ENCODE measurements at regions not wholly inside any gene's neighbourhood (a gene's known extent, or its start where the extent isn't known, plus 50 kb on each side); places are given as distances from the start of the nearest gene placed in this dataset.

DNA sequence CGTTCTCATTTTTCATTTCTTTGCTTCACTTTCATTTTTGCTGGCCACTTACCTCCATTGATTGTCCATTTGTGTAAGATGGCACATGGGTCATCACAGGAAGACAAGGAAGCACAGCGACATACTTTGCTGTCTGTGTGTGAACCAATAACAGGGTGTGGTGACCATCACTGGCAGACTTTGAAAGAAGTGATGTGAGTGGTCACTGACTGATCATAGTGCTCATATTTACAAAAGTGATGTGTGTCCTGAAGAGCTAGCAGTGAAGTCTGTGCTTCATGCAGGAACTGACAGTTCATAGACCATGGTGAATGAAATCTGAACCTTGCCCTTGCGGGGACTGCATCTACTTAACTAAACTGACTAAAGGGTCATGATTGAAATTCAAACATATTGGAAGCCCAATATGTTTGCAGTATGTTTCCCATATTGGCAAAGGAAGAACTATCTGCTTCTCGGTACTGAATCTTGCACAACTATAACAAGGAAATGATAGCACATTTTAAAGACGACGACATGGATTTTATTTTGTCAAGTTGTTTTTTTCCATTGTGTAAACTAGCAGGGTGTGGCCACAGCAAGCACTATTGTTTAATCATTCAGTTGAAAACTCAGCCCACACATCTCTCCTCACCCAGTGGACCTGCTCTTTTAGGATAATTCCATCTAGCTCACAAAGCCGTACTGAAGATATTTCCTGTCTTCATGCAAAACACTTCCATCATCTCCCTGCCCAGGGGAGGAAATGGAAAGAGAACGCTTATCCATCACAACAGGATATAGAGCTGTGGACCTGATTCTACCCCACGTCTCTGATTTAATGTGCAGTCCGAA lies 232.0 kb upstream of the ANKRD55 start:
- no peak for TF ChIP-seq POLR2AphosphoS5 (IDR thresholded peaks at IDR 0.05; ENCODE audit: low read depth)
- TF ChIP-seq SPI1 (IDR thresholded peaks at IDR 0.05; ENCODE audit: borderline replicate concordance, low read depth) = no peak
- no peak for TF ChIP-seq GABPA (IDR thresholded peaks at IDR 0.05; ENCODE audit: low read depth)
- no peak for TF ChIP-seq CTCF (IDR thresholded peaks at IDR 0.05; ENCODE audit: insufficient read depth, low read length)
- TF ChIP-seq, protein P1, sequence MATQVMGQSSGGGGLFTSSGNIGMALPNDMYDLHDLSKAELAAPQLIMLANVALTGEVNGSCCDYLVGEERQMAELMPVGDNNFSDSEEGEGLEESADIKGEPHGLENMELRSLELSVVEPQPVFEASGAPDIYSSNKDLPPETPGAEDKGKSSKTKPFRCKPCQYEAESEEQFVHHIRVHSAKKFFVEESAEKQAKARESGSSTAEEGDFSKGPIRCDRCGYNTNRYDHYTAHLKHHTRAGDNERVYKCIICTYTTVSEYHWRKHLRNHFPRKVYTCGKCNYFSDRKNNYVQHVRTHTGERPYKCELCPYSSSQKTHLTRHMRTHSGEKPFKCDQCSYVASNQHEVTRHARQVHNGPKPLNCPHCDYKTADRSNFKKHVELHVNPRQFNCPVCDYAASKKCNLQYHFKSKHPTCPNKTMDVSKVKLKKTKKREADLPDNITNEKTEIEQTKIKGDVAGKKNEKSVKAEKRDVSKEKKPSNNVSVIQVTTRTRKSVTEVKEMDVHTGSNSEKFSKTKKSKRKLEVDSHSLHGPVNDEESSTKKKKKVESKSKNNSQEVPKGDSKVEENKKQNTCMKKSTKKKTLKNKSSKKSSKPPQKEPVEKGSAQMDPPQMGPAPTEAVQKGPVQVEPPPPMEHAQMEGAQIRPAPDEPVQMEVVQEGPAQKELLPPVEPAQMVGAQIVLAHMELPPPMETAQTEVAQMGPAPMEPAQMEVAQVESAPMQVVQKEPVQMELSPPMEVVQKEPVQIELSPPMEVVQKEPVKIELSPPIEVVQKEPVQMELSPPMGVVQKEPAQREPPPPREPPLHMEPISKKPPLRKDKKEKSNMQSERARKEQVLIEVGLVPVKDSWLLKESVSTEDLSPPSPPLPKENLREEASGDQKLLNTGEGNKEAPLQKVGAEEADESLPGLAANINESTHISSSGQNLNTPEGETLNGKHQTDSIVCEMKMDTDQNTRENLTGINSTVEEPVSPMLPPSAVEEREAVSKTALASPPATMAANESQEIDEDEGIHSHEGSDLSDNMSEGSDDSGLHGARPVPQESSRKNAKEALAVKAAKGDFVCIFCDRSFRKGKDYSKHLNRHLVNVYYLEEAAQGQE (IDR thresholded peaks at IDR 0.05; ENCODE audit: insufficient replicate concordance, low read depth) = no peak
- Histone ChIP-seq H3K27ac (replicated peaks) (no peak overlapping the region), H3K27me3 (ENCODE audit: insufficient read depth, poor library complexity, severe bottlenecking) (no peaks in the 10 kb centered on the region), H3K4me3 (replicated peaks; ENCODE audit: insufficient read depth, low read length) (no peak overlapping the region)
- no peak for DNase-seq (ENCODE audit: low read depth in 1 of 2, low spot score in 1 of 2)

GRCh38 chr5:56463944-56464571 lies 230.9 kb upstream of the ANKRD55 start:
- no peak overlapping the region for H3K27ac ChIP-seq (replicated peaks)
- DNase-seq (ENCODE audit: low read depth in 1 of 2, low spot score in 1 of 2) = no peak
- H3K27me3 ChIP-seq (ENCODE audit: insufficient read depth, poor library complexity, severe bottlenecking) = no peaks in the 10 kb centered on the region
- H3K4me3 ChIP-seq (replicated peaks; ENCODE audit: insufficient read depth, low read length) = no peak overlapping the region
- no peak for TF ChIP-seq POLR2AphosphoS5 (IDR thresholded peaks at IDR 0.05; ENCODE audit: low read depth)
- TF ChIP-seq, protein P1 (IDR thresholded peaks at IDR 0.05; ENCODE audit: insufficient replicate concordance, low read depth) = no peak
- no peak for TF ChIP-seq GABPA (IDR thresholded peaks at IDR 0.05; ENCODE audit: low read depth)
- no peak for TF ChIP-seq SPI1 (IDR thresholded peaks at IDR 0.05; ENCODE audit: borderline replicate concordance, low read depth)
- TF ChIP-seq CTCF (IDR thresholded peaks at IDR 0.05; ENCODE audit: insufficient read depth, low read length) = no peak

- no peak for TF ChIP-seq CTCF (IDR thresholded peaks at IDR 0.05; ENCODE audit: insufficient read depth, low read length)
- TF ChIP-seq, protein P1 (IDR thresholded peaks at IDR 0.05; ENCODE audit: insufficient replicate concordance, low read depth) = no peak
- no peak for TF ChIP-seq GABPA (IDR thresholded peaks at IDR 0.05; ENCODE audit: low read depth)
- TF ChIP-seq POLR2AphosphoS5 (IDR thresholded peaks at IDR 0.05; ENCODE audit: low read depth) = no peak
- no peak for TF ChIP-seq SPI1 (IDR thresholded peaks at IDR 0.05; ENCODE audit: borderline replicate concordance, low read depth)
- no peak overlapping the region for H3K4me3 ChIP-seq (replicated peaks; ENCODE audit: insufficient read depth, low read length)
- DNase-seq (ENCODE audit: low read depth in 1 of 2, low spot score in 1 of 2) = no peak
- no peak overlapping the region for H3K27ac ChIP-seq (replicated peaks)
- no peaks in the 10 kb centered on the region for H3K27me3 ChIP-seq (ENCODE audit: insufficient read depth, poor library complexity, severe bottlenecking)
Observed at GRCh38 chr5:56461584-56461983, 228.5 kb upstream of the ANKRD55 start.

Measured in HL-60 (cell line).